GM10248 (cell line): ENCODE measurements at regions not wholly inside any gene's neighbourhood (a gene's known extent, or its start where the extent isn't known, plus 50 kb on each side); places are given as distances from the start of the nearest gene placed in this dataset.

ENCODE experiments used
- CTCF ChIA-PET: fragments of 300-600 bp; sonication (Branson Sonifier 250); formaldehyde crosslinking; extraction: SDS; loops from one replicate; lab custom pipeline; 2021; ENCODE audit warnings: antibody characterized with exemption; lab: Yijun Ruan, JAX
- POLR2A ChIA-PET: fragments of 350-650 bp; sonication (Branson Sonifier 250); formaldehyde crosslinking; extraction: SDS; loops from one replicate; lab custom pipeline; 2020; ENCODE audit warnings: antibody characterized with exemption; lab: Yijun Ruan, JAX
- DNase-seq: peaks from one replicate; pipeline ENCODE4 v3.0.0; 2012; ENCODE audit errors: extremely low spot score
- TF ChIP-seq, protein P1 (sequence below): IDR thresholded peaks from 2 replicates; pipeline ENCODE4 v1.5.1; 2012; ENCODE audit warnings: mild to moderate bottlenecking, low read depth; ENCODE audit errors: extremely low read depth, missing control alignments, control extremely low read depth

DNA sequence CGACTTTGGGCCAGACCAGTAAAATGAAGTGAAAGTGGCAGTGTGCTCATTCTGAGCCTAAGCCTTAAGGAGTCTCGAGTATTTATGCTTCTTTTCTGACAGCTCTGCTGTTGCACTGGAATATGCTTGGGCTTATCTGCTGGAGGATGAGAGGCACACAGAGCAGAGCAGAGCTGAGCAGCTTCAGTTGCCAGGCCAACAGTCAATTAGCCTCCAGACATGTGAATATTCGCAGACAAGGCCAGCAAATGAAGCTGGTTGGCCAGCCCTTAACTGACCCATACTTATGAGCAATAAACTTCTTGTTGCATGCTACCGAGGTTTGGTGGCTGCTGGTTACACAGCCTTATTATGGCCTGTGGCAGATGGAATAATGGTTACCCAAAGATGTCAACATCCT lies 203.0 kb upstream of the GEMIN8 start:
- DNase-seq, result no peak
- ChIA-PET POLR2A (no interaction called here), CTCF (no interaction called here)
- TF ChIP-seq, protein P1, sequence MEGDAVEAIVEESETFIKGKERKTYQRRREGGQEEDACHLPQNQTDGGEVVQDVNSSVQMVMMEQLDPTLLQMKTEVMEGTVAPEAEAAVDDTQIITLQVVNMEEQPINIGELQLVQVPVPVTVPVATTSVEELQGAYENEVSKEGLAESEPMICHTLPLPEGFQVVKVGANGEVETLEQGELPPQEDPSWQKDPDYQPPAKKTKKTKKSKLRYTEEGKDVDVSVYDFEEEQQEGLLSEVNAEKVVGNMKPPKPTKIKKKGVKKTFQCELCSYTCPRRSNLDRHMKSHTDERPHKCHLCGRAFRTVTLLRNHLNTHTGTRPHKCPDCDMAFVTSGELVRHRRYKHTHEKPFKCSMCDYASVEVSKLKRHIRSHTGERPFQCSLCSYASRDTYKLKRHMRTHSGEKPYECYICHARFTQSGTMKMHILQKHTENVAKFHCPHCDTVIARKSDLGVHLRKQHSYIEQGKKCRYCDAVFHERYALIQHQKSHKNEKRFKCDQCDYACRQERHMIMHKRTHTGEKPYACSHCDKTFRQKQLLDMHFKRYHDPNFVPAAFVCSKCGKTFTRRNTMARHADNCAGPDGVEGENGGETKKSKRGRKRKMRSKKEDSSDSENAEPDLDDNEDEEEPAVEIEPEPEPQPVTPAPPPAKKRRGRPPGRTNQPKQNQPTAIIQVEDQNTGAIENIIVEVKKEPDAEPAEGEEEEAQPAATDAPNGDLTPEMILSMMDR, result no peak

DNA sequence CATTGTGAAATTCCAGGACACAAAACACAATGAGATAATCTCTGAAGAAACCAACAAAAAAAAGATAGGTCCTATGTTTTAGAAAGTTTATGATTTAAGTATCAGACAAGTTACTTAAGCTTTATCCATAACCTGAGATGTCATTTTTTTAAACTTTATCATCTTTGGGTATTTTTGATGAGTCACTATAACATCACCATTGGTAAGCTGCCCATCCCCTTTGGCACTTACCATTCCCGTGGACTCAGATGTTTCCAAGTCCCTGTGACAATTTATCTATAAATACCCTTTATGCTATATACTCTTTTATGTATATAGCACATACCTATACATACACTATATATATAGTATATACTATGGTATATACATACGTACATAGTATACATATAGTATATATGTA lies 198.9 kb upstream of the GEMIN8 start:
- TF ChIP-seq, protein P1, result no peak
- CTCF ChIA-PET, result interaction anchor here (1.2 kb wide), 1 partner anchor 135 kb away, joined by 3 read pairs; no protein-coding TSS in a partner anchor
- POLR2A ChIA-PET, result no interaction called here
- no peak for DNase-seq

DNA sequence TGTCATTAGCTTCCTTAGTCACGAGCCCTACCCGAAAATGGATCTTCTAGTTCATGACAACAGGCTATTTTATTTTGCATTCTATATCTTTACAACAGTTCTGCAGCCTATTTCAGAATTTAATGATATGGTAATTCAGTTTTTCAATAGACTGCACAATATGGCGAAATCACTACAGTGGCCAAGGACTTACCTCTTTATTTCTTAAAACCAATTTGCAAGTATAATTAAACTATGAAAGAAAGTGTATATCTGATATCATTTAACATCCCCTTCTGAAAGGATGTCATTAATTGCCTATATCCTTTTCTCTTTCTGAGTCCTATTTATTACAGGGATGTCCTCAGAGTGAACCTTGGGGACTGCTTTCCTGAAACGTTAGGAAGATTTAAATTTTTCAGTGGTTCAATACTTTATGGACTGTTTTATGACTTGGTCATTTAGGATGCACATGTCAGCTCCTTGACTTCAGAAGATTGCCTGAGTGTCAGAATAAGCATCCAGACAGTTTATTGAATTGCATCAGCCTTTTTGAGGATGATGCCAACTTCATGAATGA lies 190.8 kb upstream of the GEMIN8 start:
- no peak for DNase-seq
- TF ChIP-seq, protein P1, result no peak
- ChIA-PET CTCF (no interaction called here), POLR2A (no interaction called here)

DNA sequence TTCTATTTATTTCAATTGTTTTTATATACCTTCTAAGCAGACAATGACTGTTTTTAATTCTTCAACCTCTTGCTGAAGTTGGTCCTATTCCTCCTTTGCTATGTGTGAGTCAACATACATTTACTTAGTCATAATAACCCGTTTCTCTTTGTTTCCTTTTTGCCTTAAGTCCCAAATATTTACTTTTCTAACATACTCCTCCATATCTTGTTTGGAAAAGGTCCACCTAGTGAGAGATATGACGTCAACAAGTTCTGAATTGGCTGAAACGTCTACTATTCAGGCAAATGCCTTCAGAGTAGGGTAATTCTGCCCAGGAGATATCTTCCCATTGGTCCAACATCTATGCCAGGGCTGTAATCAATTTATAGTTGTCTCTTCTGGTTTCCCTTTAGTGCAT lies 179.3 kb upstream of the GEMIN8 start:
- ChIA-PET CTCF (no interaction called here), POLR2A (no interaction called here)
- TF ChIP-seq, protein P1, result no peak
- no peak for DNase-seq

DNA sequence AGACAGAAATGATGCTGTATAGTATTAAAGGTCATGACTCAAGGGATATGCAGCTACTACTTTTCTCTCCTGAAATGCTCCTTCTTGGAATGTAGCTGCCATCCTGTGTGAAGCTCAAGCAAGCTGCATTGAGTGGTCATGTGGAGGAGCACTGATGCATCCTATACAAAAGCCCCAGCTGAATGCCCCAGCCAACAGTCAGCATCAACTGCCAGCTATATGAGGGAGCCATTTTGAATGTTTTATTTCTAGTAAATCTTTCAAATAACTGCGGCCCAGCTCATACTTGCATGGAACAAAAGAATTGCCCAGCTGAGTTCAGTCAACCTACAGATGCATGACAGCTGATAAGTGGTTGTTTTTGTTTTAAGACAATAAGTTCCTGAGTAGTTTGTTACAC lies 165.0 kb upstream of the GEMIN8 start:
- CTCF ChIA-PET, result no interaction called here
- DNase-seq, result no peak
- TF ChIP-seq, protein P1, result no peak
- POLR2A ChIA-PET, result no interaction called here

DNA sequence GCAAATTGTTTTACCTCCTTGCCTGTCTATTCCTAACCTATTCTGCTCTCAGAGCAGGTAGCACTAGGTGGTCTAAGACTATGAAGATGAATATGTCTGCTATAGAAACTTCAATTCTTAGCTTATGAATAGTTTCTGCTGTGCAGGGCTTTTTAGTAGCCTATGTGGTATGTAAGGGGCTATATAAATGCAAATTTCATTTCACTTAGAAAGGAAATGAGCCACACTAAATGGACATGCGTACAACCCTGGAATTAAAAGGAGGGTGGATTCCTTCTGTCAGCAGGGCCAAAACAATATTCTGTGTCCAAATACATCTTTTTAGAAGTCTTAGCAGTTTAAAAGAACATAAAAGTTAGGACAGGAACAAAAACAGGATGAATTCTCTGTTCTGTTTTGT lies 163.9 kb upstream of the GEMIN8 start:
- DNase-seq, result no peak
- ChIA-PET CTCF (no interaction called here), POLR2A (no interaction called here)
- TF ChIP-seq, protein P1, result no peak

DNA sequence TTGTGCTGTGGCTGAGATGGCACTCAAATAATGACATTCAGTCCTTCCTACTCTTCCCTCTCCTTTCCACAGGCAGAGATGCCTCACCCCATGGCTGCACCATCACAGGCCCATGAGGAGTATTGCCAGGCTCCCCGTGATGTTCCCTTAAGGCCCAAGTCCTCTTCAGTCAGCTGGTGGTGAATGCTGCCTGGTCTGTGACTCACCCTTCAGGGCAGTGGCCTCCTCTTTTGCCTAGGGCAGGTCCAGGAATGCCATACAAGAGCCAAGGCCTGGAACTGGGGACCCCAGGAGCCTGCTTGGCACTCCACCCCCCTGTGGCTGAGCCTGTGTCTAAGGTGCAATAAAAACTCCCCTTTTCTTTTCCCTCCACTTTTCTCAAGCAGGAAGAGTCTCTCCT lies 144.2 kb upstream of the GEMIN8 start:
- CTCF ChIA-PET, result no interaction called here
- DNase-seq, result no peak
- TF ChIP-seq, protein P1, result no peak
- POLR2A ChIA-PET, result no interaction called here
